HG02885 (cell line): ENCODE measurements at regions not wholly inside any gene's neighbourhood (a gene's known extent, or its start where the extent isn't known, plus 50 kb on each side); places are given as distances from the start of the nearest gene placed in this dataset.
"Not testable (repeated sequence)": the region's sequence is repeated elsewhere in the genome, so short reads cannot be mapped to it uniquely, and the experiment has no call there.

Source experiments
- ATAC-seq: cut with Tn5 transposase; IDR thresholded peaks from one replicate; pipeline ENCODE4 v1.9.1; 2021; ENCODE audit warnings: mild to moderate bottlenecking; ENCODE audit not compliant: unreplicated experiment, poor library complexity

- ATAC-seq: not testable (repeated sequence)
These were observed 253.2 kb upstream of the MBL2 start for GRCh38 chr10:53025765-53026164.

GRCh38 chr10:53025172-53025711 is 252.7 kb upstream of the MBL2 start:
- ATAC-seq: no peak

- ATAC-seq: no peak
These were observed 250.8 kb upstream of the MBL2 start for GRCh38 chr10:53023411-53023810.

- ATAC-seq: no peak
These were observed 250.1 kb upstream of the MBL2 start for GRCh38 chr10:53022611-53023088.

GRCh38 chr10:53013201-53013810 is 240.7 kb upstream of the MBL2 start:
- ATAC-seq: peak; percentile 70

DNA sequence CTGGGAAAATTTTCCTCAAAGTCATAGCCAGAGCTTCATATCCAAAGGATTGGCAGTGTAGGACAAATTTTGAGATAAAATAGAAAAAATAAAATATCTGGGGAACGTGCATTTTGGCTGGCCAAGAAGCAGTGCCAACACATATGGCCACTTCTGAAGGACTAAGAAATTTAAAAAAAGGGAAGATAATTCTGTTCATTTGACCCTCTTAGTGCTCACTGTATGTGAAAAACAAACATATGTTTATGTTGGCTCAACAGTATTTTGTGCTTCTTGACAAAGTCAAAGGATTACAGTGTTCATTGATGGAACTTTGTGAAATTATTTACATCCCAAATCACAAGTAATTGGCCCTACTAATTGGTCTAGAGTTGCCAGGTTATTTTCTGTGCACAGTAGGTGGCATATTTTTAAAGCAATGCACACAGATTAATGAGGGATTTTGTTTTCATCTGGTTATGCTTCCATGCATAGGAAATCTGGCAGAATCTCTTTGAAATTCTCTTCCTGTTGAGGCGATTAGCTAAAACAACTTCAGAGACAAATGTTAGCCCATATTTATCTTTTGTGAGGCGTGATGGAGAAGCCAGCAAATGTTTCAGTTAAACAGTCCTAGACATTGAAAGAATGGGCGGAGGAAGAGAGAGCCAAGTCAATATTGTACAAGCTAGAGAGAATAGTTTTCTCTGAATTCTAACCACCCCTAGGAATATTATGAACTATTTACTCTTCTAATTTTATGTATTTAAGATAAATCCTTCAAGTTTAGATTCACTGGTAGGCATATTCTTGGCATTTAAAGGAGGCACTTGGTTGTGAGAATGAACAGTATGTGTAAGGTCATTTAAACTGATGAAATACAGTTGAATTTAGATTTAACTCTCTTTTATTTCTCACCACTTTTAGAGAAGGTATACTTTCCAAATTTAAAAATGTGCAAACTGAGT is 237.7 kb upstream of the MBL2 start:
- no peak for ATAC-seq

GRCh38 chr10:53007527-53007842 is 234.9 kb upstream of the MBL2 start:
- ATAC-seq: no peak

DNA sequence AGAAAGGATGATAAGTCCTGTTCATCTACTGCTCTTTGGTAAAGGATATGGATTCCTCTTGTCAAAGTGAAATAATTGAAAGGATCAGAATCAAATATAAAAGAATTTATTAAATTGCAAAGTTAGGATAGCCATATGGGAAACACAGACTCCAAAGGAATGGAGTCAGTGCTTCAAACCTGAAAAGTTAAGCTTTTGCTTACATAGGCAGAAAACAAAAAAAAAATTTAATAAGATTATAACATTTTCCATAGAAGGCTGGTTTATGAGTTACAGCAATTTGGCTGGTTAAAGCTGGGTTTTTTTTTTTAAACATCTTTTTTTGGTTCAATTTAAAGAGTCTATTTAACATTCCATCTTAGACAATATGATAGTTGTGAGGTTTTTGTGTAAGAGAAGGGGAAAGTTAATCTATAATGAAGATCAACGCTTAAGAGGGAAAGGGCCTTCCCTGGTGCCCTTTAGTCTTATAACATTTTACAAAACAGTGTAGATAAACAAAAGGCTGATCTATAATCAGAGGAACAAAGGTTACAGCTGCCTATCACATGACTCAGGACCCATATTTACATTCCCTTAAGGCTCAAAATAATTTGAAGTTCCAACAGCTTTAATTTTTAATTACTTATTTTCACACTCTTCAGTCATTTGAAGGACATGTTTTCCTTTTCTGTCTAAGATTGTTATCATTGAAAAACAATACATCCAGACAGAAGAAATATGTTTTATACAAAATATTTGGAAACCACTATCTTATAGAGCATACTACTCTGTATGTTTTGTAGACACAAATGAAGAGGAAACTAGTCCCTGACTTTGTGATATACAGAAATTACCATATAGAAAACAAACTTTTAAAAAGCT is 234.3 kb upstream of the MBL2 start:
- ATAC-seq: no peak

DNA sequence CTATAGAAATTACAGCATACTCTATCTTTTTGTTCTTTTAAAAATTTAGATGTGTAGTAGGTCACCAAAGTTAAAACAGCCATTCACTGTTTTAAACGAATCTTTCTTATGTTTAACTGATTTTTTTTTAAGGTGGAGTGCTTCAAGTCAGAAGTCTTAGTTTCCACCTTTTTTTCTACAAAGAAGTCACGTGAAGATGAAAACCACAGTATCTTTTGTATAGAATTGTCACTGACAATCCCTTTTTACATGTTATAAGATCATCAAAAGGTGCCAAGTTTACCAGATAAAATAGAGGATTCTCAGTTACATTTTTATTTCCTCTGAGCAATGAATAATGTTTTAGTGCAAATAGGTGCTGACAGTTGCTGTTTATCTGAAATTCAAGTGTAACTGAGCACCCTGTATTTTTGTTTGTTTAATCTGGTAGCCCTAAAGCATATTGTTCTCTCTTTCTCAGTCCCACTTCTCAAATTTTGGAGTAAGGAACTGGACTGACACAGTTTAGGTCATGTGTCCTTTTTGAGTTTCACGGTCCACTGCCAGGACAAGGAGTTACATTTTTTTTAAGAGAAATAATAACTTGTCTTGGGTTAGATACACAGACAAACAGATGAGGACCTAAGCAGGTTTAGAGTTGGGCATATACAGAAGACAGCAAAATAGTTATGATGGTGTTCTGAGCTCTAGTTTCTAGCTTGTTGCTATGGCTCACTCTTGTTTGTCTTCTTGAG is 233.2 kb upstream of the MBL2 start:
- no peak for ATAC-seq

- peak; percentile 54 for ATAC-seq
These were observed 230.5 kb upstream of the MBL2 start for GRCh38 chr10:53003094-53003493.

DNA sequence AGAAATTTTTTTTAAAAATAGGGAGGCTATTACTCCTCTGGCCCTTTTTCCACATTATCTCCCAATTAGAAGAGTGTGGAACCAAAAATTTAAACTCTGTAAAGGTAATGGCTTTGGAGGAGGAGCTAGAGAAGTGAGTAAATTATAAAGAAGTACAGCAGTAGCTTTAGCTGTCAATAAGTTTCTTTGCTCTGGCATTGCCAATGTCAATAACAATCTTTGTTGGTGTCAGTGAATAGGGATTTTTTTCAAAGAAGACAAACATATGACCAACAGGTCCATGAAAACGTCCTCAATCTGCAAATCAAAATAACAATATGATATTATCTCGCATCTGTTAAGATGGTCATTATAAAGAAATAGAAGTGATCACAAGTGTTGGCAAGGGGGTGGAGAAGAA is 227.1 kb upstream of the MBL2 start:
- ATAC-seq: no peak

GRCh38 chr10:52999258-52999657 is 226.7 kb upstream of the MBL2 start:
- no peak for ATAC-seq

DNA sequence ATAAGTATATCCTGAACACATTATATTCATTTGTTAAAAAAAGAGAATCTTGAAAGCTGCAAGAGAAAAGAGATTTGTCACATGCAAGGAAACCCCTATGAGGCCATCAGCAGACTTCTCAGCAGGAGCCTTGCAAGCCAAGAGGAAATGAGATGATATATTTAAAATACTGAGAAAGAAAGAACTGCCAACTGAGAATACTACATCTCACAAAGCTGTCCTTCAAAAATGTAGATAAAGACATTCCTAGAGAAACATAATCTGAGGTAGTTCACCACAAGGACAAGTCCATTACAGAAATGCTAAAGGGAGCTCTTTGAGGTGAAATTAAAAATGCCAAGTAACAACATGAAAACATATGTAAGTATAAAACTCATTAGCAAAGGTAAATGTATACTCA is 224.4 kb upstream of the MBL2 start:
- no peak for ATAC-seq

DNA sequence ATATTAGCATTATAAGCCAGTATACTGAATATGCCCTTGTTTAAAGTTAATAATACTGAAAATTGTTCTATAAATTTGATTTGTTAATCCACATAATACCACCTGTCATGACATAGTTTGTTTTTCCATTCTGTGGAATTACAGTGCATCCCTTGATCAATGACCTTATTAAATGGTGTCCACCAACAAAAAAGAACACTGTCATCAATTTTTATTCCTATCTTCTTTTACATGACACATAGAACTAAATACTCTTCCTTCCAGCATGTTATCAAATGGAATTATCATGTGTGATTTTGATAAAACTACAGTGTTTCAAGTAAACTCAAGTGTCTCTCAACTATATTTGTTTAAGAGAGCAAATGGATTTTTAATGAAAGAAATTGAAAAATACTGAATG is 221.8 kb upstream of the MBL2 start:
- ATAC-seq: no peak

DNA sequence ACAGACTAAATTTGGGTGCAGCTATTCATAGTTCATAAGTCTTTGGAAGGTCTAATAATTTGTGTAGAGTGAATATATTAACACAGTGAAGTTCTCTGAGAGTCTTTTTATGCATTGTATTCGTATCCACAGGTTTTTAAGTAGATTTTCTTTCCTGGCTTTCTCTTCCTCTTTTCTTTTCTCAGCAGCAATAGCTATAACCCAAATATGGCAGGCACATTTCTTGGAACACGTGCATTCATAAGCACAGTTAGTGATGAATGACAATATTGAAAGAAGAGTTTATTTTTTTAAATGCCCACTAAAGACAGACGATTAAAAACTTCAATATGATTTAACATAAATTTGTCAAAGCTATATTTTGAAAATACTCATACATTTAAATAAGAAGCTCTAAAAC is 220.5 kb upstream of the MBL2 start:
- ATAC-seq: no peak

DNA sequence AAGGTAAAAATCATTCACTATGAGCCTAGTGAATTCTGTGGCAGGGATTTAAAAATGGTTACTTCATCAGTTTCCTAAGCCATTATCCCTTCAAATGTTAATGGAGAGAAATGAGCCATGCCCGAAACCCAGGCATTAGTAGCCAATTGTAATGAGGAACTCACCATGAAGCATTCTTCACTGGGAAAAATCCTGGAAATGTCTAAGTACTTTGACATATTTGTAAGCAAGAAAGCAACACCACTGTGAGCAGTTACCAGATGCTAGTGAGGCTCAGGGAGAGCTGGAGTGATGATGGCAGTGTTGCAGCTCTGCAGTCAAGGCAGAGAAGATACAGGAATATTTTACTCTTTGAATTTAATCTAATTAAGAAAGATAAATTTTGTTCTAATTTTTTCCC is 220.0 kb upstream of the MBL2 start:
- ATAC-seq: no peak

GRCh38 chr10:52988923-52989322 is 216.3 kb upstream of the MBL2 start:
- no peak for ATAC-seq

DNA sequence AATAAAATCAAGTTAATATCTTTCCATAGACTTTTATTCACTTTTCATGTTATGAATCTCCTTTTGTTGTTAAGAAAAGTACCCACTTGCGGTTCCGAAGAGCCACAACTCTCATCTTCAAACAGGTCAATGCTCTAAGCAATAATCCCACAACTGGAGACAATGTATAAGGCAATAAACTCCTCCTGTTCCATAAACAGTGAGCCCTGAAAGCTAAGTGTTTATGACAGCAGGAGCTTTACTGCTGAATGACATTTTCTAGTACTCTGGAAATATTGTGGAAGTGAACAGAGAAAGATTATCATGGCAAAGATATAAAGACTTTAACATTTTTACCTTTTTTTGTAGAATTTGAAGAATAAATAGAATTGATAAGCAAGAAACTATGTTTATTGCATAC is 213.5 kb upstream of the MBL2 start:
- ATAC-seq: no peak

- ATAC-seq: no peak
These were observed 211.6 kb upstream of the MBL2 start for GRCh38 chr10:52984169-52984568.
